ENCODE measurements at regions not wholly inside any gene's neighbourhood (a gene's known extent, or its start where the extent isn't known, plus 50 kb on each side); places are given as distances from the start of the nearest gene placed in this dataset.
A peak's percentile ranks its signal among the peaks of the same experiment; 100 is the strongest.

DNA sequence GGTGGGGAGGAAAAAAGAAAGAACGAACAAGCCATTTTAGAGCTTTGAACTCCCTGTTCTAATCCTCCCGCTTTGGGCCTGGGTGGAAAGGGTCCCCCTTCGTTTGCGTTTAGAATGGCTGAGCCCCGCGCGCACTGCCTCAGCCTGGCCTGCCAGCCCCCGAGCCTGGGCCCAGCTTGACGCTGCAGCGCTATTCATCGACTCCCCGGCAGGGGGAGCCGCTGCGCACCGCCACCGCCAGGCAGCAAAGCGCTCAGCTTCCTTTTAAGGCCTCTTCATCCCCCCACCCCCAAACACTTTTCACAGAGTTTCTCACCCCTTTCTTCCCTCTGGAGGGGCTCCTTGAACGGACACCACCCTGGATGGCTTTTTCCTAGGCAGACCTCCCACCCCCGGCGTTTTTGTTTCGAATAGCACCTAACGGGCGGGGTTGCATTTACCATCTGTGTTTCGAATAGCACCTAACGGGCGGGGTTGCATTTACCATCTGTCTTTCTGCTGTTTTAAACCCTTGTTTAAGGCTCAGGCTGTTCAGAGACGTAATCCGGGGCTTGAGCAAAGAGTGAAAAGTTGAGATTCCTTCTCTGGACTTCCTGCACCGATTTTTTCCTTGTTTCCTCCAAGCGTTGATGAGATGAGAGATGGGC is 56.4 kb upstream of the PIWIL1 start:
- Histone ChIP-seq H3K27ac (no peak overlapping the region), H3K36me3 (replicated peaks) (no peaks in the 10 kb centered on the region), H3K4me3 (ENCODE audit: low read depth, low read length) (no peak overlapping the region), H3K27me3 (replicated peaks) (no peaks in the 10 kb centered on the region)
- TF ChIP-seq, protein P1, sequence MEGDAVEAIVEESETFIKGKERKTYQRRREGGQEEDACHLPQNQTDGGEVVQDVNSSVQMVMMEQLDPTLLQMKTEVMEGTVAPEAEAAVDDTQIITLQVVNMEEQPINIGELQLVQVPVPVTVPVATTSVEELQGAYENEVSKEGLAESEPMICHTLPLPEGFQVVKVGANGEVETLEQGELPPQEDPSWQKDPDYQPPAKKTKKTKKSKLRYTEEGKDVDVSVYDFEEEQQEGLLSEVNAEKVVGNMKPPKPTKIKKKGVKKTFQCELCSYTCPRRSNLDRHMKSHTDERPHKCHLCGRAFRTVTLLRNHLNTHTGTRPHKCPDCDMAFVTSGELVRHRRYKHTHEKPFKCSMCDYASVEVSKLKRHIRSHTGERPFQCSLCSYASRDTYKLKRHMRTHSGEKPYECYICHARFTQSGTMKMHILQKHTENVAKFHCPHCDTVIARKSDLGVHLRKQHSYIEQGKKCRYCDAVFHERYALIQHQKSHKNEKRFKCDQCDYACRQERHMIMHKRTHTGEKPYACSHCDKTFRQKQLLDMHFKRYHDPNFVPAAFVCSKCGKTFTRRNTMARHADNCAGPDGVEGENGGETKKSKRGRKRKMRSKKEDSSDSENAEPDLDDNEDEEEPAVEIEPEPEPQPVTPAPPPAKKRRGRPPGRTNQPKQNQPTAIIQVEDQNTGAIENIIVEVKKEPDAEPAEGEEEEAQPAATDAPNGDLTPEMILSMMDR (IDR thresholded peaks at IDR 0.05; ENCODE audit: low read depth, low read length, missing control alignments), result peak; percentile 57
- no peak for DNase-seq
- in situ Hi-C loops (cut with HindIII; ENCODE audit: low pct_ligation_motif_present, low sequenced_read_pairs), result no loop called here

DNA sequence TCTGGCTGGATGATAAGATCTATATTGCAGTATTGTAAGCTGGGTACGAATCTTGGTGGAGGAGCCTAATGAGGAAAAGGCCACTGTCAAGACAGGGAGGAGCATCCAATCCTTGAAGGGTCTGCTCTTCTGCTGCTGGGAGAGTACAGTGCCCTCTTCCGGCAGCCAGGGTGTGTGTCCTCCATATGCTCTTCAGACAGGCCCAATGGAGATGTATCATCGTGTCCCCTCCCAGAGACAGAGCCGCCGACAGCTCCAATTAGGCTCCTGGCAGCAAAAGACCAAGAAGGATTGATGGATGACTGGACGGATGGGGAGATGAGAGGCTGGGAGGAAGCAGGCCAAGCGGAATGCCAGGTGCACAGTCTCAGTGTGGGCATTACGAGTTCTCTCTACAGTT is 51.6 kb upstream of the PIWIL1 start:
- H3K4me3 ChIP-seq (ENCODE audit: low read depth, low read length), result no peak overlapping the region
- no peaks in the 10 kb centered on the region for H3K36me3 ChIP-seq (replicated peaks)
- TF ChIP-seq, protein P1 (IDR thresholded peaks at IDR 0.05; ENCODE audit: low read depth, low read length, missing control alignments), result no peak
- no peak overlapping the region for H3K27ac ChIP-seq
- no peak for DNase-seq
- no peaks in the 10 kb centered on the region for H3K27me3 ChIP-seq (replicated peaks)
- in situ Hi-C loops (cut with HindIII; ENCODE audit: low pct_ligation_motif_present, low sequenced_read_pairs), result no loop called here

DNA sequence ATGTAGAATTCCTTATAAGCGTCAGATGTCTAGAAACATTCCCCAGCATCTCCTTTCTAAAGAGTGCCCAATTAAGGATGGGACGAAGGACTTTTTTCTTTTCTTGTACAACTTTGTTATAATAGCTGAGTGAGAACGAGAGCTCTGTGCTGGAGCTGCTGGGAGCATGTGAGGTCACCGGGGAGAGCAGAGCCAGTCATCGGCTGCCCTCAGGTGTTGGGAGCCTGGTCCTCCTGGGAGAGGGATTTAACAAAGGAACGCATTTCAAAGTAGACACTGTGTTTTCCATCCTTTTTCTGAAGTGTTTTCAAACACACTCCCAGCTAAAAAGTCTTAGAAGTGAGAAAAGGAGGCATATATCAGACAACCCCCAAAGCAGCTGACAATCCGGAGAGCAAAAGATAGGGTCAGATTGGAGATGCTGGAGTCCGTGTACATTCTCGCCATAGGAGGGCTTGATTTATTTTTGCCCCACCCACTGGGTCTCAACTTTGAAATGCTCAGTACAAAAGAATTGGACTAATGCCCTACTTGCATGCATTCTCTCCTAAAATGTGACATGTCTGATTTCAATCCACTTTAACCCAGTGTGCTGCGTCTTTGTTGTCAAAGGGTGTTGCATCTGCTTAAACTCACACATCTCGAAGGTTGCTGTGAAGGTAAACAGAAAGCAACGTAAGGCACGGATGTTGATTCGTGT is 50.8 kb upstream of the PIWIL1 start:
- no peaks in the 10 kb centered on the region for H3K36me3 ChIP-seq (replicated peaks)
- TF ChIP-seq, protein P1 (IDR thresholded peaks at IDR 0.05; ENCODE audit: low read depth, low read length, missing control alignments), result no peak
- in situ Hi-C loops (cut with HindIII; ENCODE audit: low pct_ligation_motif_present, low sequenced_read_pairs), result no loop called here
- DNase-seq, result no peak
- H3K27me3 ChIP-seq (replicated peaks), result no peaks in the 10 kb centered on the region
- no peak overlapping the region for H3K27ac ChIP-seq
- H3K4me3 ChIP-seq (ENCODE audit: low read depth, low read length), result no peak overlapping the region
